GM23338 (cell line): ENCODE measurements at regions not wholly inside any gene's neighbourhood (a gene's known extent, or its start where the extent isn't known, plus 50 kb on each side); places are given as distances from the start of the nearest gene placed in this dataset.

ENCODE experiments used
- ATAC-seq: fragments of 200-7000 bp; cut with Tn5 transposase; 3 replicates; pipeline ENCODE4 v1.9.1; 2020
- DNase-seq: peaks from one replicate; pipeline ENCODE4 v3.0.0-alpha.2; 2015; ENCODE audit warnings: low spot score
- H2AFZ ChIP-seq: fragments of 200-600 bp; sonication (generic); 2 replicates; pipeline ENCODE4 v1.8.0; 2016; ENCODE audit warnings: antibody characterized with exemption, mild to moderate bottlenecking, moderate library complexity
- H3F3A ChIP-seq: fragments of 200-600 bp; sonication (generic); replicated peaks from 2 replicates; pipeline ENCODE4 v1.8.0; 2017; ENCODE audit warnings: antibody characterized with exemption, mixed run types, low read depth
- H3K27ac ChIP-seq: fragments of 200-600 bp; sonication (generic); 2 replicates; pipeline ENCODE4 v1.6.1; 2016; ENCODE audit warnings: low read depth
- H3K27me3 ChIP-seq: fragments of 200-600 bp; sonication (generic); 2 replicates; pipeline ENCODE4 v1.8.0; 2016; ENCODE audit warnings: mild to moderate bottlenecking, mixed run types, moderate library complexity; ENCODE audit not compliant: insufficient read depth
- H3K36me3 ChIP-seq: fragments of 200-600 bp; sonication (generic); 2 replicates; pipeline ENCODE4 v1.8.0; 2016; ENCODE audit warnings: mild to moderate bottlenecking; ENCODE audit not compliant: insufficient read depth
- H3K4me1 ChIP-seq: fragments of 200-600 bp; sonication (generic); 2 replicates; pipeline ENCODE4 v1.8.0; 2016; ENCODE audit warnings: mild to moderate bottlenecking, moderate library complexity; ENCODE audit not compliant: insufficient read depth
- H3K4me2 ChIP-seq: fragments of 200-600 bp; sonication (generic); 2 replicates; pipeline ENCODE4 v1.7.1; 2017; ENCODE audit warnings: mixed run types
- H3K4me3 ChIP-seq: fragments of 200-600 bp; sonication (generic); 2 replicates; pipeline ENCODE4 v1.6.1; 2016; ENCODE audit warnings: mixed run types
- H3K79me2 ChIP-seq: fragments of 200-600 bp; sonication (generic); replicated peaks from 2 replicates; pipeline ENCODE4 v1.8.0; 2017; ENCODE audit warnings: mild to moderate bottlenecking; ENCODE audit not compliant: insufficient read depth
- H3K9me2 ChIP-seq: fragments of 200-600 bp; sonication (generic); 2 replicates; pipeline ENCODE4 v1.8.0; 2017; ENCODE audit not compliant: insufficient read depth
- H4K20me1 ChIP-seq: fragments of 200-600 bp; sonication (generic); replicated peaks from 2 replicates; pipeline ENCODE4 v1.8.0; 2017; ENCODE audit warnings: mild to moderate bottlenecking; ENCODE audit not compliant: insufficient read depth
- H3K27ac Mint-ChIP-seq: 2 replicates; pipeline ENCODE4 v1.8.0; 2020; ENCODE audit warnings: inconsistent platforms, mild to moderate bottlenecking, moderate library complexity, mixed read lengths
- H3K27me3 Mint-ChIP-seq: 3 replicates; pipeline ENCODE4 v1.8.0; 2022; ENCODE audit warnings: low read depth, mild to moderate bottlenecking, moderate library complexity, mixed read lengths, inconsistent platforms; ENCODE audit not compliant: insufficient read depth, poor library complexity
- H3K36me3 Mint-ChIP-seq: 3 replicates; pipeline ENCODE4 v1.8.0; 2021; ENCODE audit warnings: low read depth, mild to moderate bottlenecking, inconsistent platforms, moderate library complexity, mixed read lengths
- H3K4me1 Mint-ChIP-seq: 3 replicates; pipeline ENCODE4 v1.8.0; 2020; ENCODE audit warnings: mild to moderate bottlenecking, inconsistent platforms, mixed read lengths
- H3K4me3 Mint-ChIP-seq: 3 replicates; pipeline ENCODE4 v1.8.0; 2021; ENCODE audit warnings: moderate library complexity, mild to moderate bottlenecking, inconsistent platforms, mixed read lengths
- H3K9me3 Mint-ChIP-seq: 3 replicates; pipeline ENCODE4 v1.8.0; 2020; ENCODE audit warnings: moderate library complexity, mild to moderate bottlenecking, inconsistent platforms, mixed read lengths
- CREB1 ChIP-seq: fragments of 250-450 bp; sonication (Bioruptor Pico); IDR thresholded peaks from 2 replicates; pipeline ENCODE4 v1.5.0; 2020; ENCODE audit warnings: low read depth, mild to moderate bottlenecking, moderate library complexity
- EZH2 ChIP-seq: fragments of 200-600 bp; sonication (generic); IDR thresholded peaks from one replicate; pipeline ENCODE4 v1.8.0; 2017; ENCODE audit warnings: antibody characterized with exemption, mild to moderate bottlenecking, low read depth; ENCODE audit not compliant: unreplicated experiment
- EZH2phosphoT487 ChIP-seq: fragments of 200-600 bp; sonication (generic); IDR thresholded peaks from one replicate; pipeline ENCODE4 v1.8.1; 2018; ENCODE audit warnings: antibody characterized with exemption; ENCODE audit not compliant: unreplicated experiment
- JUNB ChIP-seq: IDR thresholded peaks from one replicate; pipeline ENCODE4 v1.6.1; 2016; ENCODE audit warnings: antibody characterized with exemption; ENCODE audit not compliant: unreplicated experiment
- NANOG ChIP-seq: IDR thresholded peaks from 2 replicates; pipeline ENCODE4 v1.6.1; 2016; ENCODE audit warnings: antibody characterized with exemption, borderline replicate concordance
- POLR2AphosphoS5 ChIP-seq: IDR thresholded peaks from 2 replicates; pipeline ENCODE4 v1.6.1; 2016; ENCODE audit warnings: antibody characterized with exemption, low read depth
- STAT1 ChIP-seq: IDR thresholded peaks from one replicate; pipeline ENCODE4 v1.6.1; 2016; ENCODE audit warnings: antibody characterized with exemption; ENCODE audit not compliant: unreplicated experiment
- ZNF114 ChIP-seq: fragments of 250-450 bp; sonication (Bioruptor Pico); IDR thresholded peaks from 2 replicates; pipeline ENCODE4 v1.5.0; 2020; ENCODE audit warnings: mild to moderate bottlenecking, moderate library complexity
- ZNF331 ChIP-seq: fragments of 250-450 bp; sonication (Bioruptor Pico); IDR thresholded peaks from 2 replicates; pipeline ENCODE4 v1.5.0; 2020; ENCODE audit warnings: low read depth, mild to moderate bottlenecking, moderate library complexity
- TF ChIP-seq, protein P1 (sequence below): IDR thresholded peaks from one replicate; pipeline ENCODE4 v1.6.1; 2018; ENCODE audit warnings: antibody characterized with exemption; ENCODE audit not compliant: unreplicated experiment
- TF ChIP-seq, protein P2 (sequence below), 2 experiments: fragments of 200-600 bp in 1 of 2; sonication (generic) in 1 of 2; conservative IDR thresholded peaks; 2 replicates each; pipeline versions ENCODE4 v1.5.1 to v1.6.1; 2016 to 2017; ENCODE audit warnings: antibody characterized with exemption in 2 of 2, low read depth in 2 of 2, mild to moderate bottlenecking in 2 of 2, moderate library complexity in 1 of 2
- TF ChIP-seq, protein P3 (sequence below): fragments of 250-450 bp; sonication (Bioruptor Pico); IDR thresholded peaks from 2 replicates; pipeline ENCODE4 v1.5.0; 2020; ENCODE audit warnings: mild to moderate bottlenecking, moderate library complexity
- TF ChIP-seq, protein P4 (sequence below): IDR thresholded peaks from 2 replicates; pipeline ENCODE4 v1.6.1; 2016; ENCODE audit warnings: antibody characterized with exemption

DNA sequence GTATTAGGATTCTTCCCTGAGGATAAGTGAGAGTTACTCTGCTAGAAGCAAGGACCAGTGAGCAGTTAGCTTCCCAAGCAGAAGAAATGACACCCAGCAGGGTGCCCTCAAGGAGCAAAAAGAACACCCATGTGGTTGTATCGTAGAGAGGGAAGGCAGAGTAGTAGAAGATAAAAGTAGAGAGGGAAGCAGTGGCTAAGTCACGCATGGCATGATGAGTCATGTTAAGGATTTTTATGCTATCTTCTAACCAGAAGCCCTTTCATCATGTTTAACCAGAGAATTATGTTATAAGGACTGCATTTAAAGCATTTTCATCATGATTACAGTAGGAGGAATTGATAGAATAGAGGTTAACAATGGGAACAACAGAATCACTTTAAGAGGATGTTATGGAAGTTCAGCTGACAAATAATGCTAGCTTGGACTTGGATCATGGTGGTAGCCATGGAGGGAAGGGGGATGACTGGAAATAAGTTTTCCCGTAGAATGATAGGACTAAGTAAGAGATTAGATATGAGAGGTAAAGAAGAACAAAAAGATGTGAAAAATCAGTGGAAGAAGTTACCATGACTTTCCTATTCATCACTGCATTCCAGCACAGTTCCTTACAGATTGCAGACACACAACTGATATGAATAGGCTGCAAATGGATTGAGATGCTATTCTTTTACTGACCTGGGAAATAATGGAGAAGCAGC lies 383.5 kb upstream of the INTU start:
- H3K9me3 Mint-ChIP-seq = no peaks in the 10 kb centered on the region; the same call in 1 of the 3 replicates
- TF ChIP-seq, protein P1, sequence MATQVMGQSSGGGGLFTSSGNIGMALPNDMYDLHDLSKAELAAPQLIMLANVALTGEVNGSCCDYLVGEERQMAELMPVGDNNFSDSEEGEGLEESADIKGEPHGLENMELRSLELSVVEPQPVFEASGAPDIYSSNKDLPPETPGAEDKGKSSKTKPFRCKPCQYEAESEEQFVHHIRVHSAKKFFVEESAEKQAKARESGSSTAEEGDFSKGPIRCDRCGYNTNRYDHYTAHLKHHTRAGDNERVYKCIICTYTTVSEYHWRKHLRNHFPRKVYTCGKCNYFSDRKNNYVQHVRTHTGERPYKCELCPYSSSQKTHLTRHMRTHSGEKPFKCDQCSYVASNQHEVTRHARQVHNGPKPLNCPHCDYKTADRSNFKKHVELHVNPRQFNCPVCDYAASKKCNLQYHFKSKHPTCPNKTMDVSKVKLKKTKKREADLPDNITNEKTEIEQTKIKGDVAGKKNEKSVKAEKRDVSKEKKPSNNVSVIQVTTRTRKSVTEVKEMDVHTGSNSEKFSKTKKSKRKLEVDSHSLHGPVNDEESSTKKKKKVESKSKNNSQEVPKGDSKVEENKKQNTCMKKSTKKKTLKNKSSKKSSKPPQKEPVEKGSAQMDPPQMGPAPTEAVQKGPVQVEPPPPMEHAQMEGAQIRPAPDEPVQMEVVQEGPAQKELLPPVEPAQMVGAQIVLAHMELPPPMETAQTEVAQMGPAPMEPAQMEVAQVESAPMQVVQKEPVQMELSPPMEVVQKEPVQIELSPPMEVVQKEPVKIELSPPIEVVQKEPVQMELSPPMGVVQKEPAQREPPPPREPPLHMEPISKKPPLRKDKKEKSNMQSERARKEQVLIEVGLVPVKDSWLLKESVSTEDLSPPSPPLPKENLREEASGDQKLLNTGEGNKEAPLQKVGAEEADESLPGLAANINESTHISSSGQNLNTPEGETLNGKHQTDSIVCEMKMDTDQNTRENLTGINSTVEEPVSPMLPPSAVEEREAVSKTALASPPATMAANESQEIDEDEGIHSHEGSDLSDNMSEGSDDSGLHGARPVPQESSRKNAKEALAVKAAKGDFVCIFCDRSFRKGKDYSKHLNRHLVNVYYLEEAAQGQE = no peak
- no peak for TF ChIP-seq POLR2AphosphoS5
- TF ChIP-seq, protein P2, sequence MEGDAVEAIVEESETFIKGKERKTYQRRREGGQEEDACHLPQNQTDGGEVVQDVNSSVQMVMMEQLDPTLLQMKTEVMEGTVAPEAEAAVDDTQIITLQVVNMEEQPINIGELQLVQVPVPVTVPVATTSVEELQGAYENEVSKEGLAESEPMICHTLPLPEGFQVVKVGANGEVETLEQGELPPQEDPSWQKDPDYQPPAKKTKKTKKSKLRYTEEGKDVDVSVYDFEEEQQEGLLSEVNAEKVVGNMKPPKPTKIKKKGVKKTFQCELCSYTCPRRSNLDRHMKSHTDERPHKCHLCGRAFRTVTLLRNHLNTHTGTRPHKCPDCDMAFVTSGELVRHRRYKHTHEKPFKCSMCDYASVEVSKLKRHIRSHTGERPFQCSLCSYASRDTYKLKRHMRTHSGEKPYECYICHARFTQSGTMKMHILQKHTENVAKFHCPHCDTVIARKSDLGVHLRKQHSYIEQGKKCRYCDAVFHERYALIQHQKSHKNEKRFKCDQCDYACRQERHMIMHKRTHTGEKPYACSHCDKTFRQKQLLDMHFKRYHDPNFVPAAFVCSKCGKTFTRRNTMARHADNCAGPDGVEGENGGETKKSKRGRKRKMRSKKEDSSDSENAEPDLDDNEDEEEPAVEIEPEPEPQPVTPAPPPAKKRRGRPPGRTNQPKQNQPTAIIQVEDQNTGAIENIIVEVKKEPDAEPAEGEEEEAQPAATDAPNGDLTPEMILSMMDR (conservative IDR thresholded peaks at IDR 0.05; ENCODE audit: low read depth in 2 of 2) = no peak
- no peak for TF ChIP-seq ZNF114 (CRISPR knock-in tag)
- TF ChIP-seq, protein P3, sequence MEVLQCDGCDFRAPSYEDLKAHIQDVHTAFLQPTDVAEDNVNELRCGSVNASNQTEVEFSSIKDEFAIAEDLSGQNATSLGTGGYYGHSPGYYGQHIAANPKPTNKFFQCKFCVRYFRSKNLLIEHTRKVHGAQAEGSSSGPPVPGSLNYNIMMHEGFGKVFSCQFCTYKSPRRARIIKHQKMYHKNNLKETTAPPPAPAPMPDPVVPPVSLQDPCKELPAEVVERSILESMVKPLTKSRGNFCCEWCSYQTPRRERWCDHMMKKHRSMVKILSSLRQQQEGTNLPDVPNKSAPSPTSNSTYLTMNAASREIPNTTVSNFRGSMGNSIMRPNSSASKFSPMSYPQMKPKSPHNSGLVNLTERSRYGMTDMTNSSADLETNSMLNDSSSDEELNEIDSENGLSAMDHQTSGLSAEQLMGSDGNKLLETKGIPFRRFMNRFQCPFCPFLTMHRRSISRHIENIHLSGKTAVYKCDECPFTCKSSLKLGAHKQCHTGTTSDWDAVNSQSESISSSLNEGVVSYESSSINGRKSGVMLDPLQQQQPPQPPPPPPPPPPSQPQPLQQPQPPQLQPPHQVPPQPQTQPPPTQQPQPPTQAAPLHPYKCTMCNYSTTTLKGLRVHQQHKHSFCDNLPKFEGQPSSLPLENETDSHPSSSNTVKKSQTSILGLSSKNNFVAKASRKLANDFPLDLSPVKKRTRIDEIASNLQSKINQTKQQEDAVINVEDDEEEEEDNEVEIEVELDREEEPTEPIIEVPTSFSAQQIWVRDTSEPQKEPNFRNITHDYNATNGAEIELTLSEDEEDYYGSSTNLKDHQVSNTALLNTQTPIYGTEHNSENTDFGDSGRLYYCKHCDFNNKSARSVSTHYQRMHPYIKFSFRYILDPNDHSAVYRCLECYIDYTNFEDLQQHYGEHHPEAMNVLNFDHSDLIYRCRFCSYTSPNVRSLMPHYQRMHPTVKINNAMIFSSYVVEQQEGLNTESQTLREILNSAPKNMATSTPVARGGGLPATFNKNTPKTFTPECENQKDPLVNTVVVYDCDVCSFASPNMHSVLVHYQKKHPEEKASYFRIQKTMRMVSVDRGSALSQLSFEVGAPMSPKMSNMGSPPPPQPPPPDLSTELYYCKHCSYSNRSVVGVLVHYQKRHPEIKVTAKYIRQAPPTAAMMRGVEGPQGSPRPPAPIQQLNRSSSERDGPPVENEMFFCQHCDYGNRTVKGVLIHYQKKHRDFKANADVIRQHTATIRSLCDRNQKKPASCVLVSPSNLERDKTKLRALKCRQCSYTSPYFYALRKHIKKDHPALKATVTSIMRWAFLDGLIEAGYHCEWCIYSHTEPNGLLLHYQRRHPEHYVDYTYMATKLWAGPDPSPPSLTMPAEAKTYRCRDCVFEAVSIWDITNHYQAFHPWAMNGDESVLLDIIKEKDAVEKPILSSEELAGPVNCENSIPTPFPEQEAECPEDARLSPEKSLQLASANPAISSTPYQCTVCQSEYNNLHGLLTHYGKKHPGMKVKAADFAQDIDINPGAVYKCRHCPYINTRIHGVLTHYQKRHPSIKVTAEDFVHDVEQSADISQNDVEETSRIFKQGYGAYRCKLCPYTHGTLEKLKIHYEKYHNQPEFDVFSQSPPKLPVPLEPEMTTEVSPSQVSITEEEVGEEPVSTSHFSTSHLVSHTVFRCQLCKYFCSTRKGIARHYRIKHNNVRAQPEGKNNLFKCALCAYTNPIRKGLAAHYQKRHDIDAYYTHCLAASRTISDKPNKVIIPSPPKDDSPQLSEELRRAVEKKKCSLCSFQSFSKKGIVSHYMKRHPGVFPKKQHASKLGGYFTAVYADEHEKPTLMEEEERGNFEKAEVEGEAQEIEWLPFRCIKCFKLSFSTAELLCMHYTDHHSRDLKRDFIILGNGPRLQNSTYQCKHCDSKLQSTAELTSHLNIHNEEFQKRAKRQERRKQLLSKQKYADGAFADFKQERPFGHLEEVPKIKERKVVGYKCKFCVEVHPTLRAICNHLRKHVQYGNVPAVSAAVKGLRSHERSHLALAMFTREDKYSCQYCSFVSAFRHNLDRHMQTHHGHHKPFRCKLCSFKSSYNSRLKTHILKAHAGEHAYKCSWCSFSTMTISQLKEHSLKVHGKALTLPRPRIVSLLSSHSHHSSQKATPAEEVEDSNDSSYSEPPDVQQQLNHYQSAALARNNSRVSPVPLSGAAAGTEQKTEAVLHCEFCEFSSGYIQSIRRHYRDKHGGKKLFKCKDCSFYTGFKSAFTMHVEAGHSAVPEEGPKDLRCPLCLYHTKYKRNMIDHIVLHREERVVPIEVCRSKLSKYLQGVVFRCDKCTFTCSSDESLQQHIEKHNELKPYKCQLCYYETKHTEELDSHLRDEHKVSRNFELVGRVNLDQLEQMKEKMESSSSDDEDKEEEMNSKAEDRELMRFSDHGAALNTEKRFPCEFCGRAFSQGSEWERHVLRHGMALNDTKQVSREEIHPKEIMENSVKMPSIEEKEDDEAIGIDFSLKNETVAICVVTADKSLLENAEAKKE = no peak
- no peak for TF ChIP-seq CREB1 (CRISPR knock-in tag)
- TF ChIP-seq, protein P4, sequence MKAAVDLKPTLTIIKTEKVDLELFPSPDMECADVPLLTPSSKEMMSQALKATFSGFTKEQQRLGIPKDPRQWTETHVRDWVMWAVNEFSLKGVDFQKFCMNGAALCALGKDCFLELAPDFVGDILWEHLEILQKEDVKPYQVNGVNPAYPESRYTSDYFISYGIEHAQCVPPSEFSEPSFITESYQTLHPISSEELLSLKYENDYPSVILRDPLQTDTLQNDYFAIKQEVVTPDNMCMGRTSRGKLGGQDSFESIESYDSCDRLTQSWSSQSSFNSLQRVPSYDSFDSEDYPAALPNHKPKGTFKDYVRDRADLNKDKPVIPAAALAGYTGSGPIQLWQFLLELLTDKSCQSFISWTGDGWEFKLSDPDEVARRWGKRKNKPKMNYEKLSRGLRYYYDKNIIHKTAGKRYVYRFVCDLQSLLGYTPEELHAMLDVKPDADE = no peak
- no peak for TF ChIP-seq ZNF331
- TF ChIP-seq JUNB = no peak
- TF ChIP-seq EZH2phosphoT487 = no peak
- TF ChIP-seq NANOG = no peak
- no peak for TF ChIP-seq EZH2
- no peak for TF ChIP-seq STAT1
- H3K27ac ChIP-seq = no peak overlapping the region

More for the DNA sequence above, 383.5 kb upstream of the INTU start:
- Histone ChIP-seq H3K4me3 (no peak overlapping the region), H2AFZ (peak overlapping the region; percentile 60; the same call in 1 of the 2 replicates), H3K4me1 (no peaks in the 10 kb centered on the region), H3K79me2 (no peaks in the 10 kb centered on the region), H3K4me2 (no peak overlapping the region), H3K27me3 (no peaks in the 10 kb centered on the region), H3F3A (no peaks in the 10 kb centered on the region), H4K20me1 (no peaks in the 10 kb centered on the region), H3K9me2 (peaks cover 10% of the 10 kb centered on the region), H3K36me3 (no peaks in the 10 kb centered on the region)
- Mint-ChIP-seq H3K27ac (no peak overlapping the region; the same call in 1 of the 2 replicates), H3K4me1 (no peaks in the 10 kb centered on the region; the same call in 2 of the 3 replicates), H3K27me3 (no peaks in the 10 kb centered on the region), H3K4me3 (no peak overlapping the region), H3K36me3 (no peaks in the 10 kb centered on the region)
- ATAC-seq = no peak
- DNase-seq = no peak
